Ishikawa (cell line): ENCODE measurements at regions not wholly inside any gene's neighbourhood (a gene's known extent, or its start where the extent isn't known, plus 50 kb on each side); places are given as distances from the start of the nearest gene placed in this dataset.

ENCODE experiments used
- CEBPB ChIP-seq: IDR thresholded peaks from 2 replicates; pipeline ENCODE4 v1.6.1; 2012
- CREB1 ChIP-seq: IDR thresholded peaks from 2 replicates; pipeline ENCODE4 v1.6.1; 2012; ENCODE audit warnings: low read depth
- EGR1 ChIP-seq: IDR thresholded peaks from 2 replicates; pipeline ENCODE4 v1.6.1; 2012
- EP300 ChIP-seq: IDR thresholded peaks from 2 replicates; pipeline ENCODE4 v1.6.1; 2012; ENCODE audit warnings: borderline replicate concordance
- FOXM1 ChIP-seq: IDR thresholded peaks from 2 replicates; pipeline ENCODE4 v1.6.1; 2012; ENCODE audit warnings: low read depth, borderline replicate concordance
- MAX ChIP-seq: IDR thresholded peaks from 2 replicates; pipeline ENCODE4 v1.6.1; 2012
- NFIC ChIP-seq: IDR thresholded peaks from 2 replicates; pipeline ENCODE4 v1.6.1; 2012
- RAD21 ChIP-seq: IDR thresholded peaks from 2 replicates; pipeline ENCODE4 v1.6.1; 2012; ENCODE audit warnings: low read depth
- TAF1 ChIP-seq: IDR thresholded peaks from 2 replicates; pipeline ENCODE4 v1.6.1; 2012; ENCODE audit warnings: low read depth, mild to moderate bottlenecking
- TCF12 ChIP-seq: IDR thresholded peaks from 2 replicates; pipeline ENCODE4 v1.6.1; 2012; ENCODE audit warnings: low read depth
- TEAD4 ChIP-seq: IDR thresholded peaks from 2 replicates; pipeline ENCODE4 v1.6.1; 2012
- YY1 ChIP-seq: IDR thresholded peaks from 2 replicates; pipeline ENCODE4 v1.6.1; 2012; ENCODE audit warnings: low read depth
- ZBTB7A ChIP-seq: IDR thresholded peaks from 2 replicates; pipeline ENCODE4 v1.6.1; 2012; ENCODE audit warnings: low read depth
- TF ChIP-seq, protein P1 (sequence below): IDR thresholded peaks from 2 replicates; pipeline ENCODE4 v1.6.1; 2012
- TF ChIP-seq, protein P2 (sequence below): IDR thresholded peaks from 2 replicates; pipeline ENCODE4 v1.6.1; 2012; ENCODE audit warnings: low read depth, mild to moderate bottlenecking

- TF ChIP-seq EGR1 (no peak), RAD21 (no peak), EP300 (no peak), NFIC (no peak)
Observed at GRCh38 chr12:116429826-116430360, 129.3 kb upstream of the MAP1LC3B2 start.

- no peak for TF ChIP-seq TAF1
- TF ChIP-seq YY1, result no peak
- no peak for TF ChIP-seq RAD21
- no peak for TF ChIP-seq EP300
- TF ChIP-seq, protein P1, sequence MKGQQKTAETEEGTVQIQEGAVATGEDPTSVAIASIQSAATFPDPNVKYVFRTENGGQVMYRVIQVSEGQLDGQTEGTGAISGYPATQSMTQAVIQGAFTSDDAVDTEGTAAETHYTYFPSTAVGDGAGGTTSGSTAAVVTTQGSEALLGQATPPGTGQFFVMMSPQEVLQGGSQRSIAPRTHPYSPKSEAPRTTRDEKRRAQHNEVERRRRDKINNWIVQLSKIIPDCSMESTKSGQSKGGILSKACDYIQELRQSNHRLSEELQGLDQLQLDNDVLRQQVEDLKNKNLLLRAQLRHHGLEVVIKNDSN, result no peak
- no peak for TF ChIP-seq NFIC
- no peak for TF ChIP-seq FOXM1
Observed at GRCh38 chr12:116430911-116431565, 128.1 kb upstream of the MAP1LC3B2 start.

- TF ChIP-seq ZBTB7A (no peak), EP300 (no peak), RAD21 (no peak)
Observed at GRCh38 chr12:116431677-116432300, 127.4 kb upstream of the MAP1LC3B2 start.

GRCh38 chr12:116432314-116432750, 126.8 kb upstream of the MAP1LC3B2 start:
- TF ChIP-seq TAF1, result no peak
- no peak for TF ChIP-seq CREB1
- no peak for TF ChIP-seq CEBPB
- no peak for TF ChIP-seq EP300

DNA sequence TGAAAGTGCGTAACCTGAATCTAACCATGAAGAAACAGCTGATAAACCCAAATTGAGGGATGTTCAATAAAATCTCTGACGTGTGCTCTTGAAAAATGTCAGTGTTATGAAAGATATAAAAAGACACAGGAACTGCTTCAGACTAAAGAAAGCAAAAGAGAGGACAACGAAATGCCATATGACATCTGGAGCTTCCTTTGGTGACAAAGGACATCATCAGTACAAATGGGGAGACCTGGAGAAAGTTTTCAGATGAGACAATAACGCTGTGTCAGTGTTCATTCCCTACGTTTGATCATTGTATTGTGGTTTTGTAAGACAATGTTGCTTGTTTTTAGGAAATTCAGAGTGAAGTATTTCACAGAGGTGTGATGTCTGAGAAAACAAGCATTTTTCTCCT, 125.9 kb upstream of the MAP1LC3B2 start:
- TF ChIP-seq FOXM1 (no peak), CEBPB (no peak), ZBTB7A (no peak)
- TF ChIP-seq, protein P1, result no peak

DNA sequence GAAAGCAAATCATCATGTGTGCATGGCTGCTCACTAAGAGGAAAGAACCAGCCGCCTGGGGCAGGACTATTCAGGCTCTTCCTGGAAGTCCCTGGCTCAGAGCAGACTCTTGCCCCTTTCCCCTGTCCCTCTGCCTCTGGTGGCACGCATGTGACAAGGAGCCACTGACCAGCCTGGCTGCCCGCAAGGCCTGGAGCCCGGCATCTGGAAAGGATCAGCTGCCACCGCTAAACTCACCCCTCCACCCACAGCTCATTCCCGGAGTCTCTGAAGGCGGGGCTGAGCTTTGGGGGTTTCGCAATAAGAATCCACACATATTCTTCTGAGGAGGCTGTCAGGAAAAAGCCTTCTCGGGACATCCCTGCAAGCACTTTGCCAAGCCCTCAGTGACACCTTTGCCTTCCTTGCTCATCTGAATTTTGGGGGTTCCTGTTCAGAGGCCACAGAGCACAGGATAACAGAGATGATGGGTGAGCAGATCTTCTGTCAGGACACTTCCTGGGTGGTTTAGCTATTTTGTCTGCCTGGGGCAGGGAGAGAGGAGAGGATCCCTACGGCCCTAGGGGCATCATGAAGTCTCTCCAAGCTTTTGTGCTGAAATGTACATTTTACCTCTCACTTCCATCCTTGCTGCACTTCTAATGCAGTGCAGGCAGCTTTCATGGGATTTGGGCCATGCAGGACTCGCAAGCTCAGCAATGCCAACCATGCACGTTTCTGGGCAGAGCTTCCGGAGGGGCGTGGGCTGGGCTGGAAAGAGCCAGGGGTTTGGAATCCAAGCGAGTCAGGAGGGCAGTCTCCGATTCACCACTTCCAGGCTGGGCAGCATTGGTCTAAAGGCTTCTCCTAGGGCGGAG, 124.8 kb upstream of the MAP1LC3B2 start:
- TF ChIP-seq TAF1, result peak; percentile 32; the same call in 1 of the 2 replicates
- peak; percentile 96 for TF ChIP-seq CEBPB
- no peak for TF ChIP-seq FOXM1
- TF ChIP-seq NFIC, result no peak
- TF ChIP-seq EGR1, result no peak
- TF ChIP-seq ZBTB7A, result 0 out of 2 replicates have a peak, but pooled peaks have one; percentile 29
- peak; percentile 10; the same call in 1 of the 2 replicates for TF ChIP-seq RAD21
- TF ChIP-seq MAX, result peak; percentile 30
- TF ChIP-seq, protein P1, result peak; percentile 48; the same call in 1 of the 2 replicates
- peak; percentile 31; the same call in 1 of the 2 replicates for TF ChIP-seq YY1
- no peak for TF ChIP-seq CREB1
- TF ChIP-seq, protein P2, sequence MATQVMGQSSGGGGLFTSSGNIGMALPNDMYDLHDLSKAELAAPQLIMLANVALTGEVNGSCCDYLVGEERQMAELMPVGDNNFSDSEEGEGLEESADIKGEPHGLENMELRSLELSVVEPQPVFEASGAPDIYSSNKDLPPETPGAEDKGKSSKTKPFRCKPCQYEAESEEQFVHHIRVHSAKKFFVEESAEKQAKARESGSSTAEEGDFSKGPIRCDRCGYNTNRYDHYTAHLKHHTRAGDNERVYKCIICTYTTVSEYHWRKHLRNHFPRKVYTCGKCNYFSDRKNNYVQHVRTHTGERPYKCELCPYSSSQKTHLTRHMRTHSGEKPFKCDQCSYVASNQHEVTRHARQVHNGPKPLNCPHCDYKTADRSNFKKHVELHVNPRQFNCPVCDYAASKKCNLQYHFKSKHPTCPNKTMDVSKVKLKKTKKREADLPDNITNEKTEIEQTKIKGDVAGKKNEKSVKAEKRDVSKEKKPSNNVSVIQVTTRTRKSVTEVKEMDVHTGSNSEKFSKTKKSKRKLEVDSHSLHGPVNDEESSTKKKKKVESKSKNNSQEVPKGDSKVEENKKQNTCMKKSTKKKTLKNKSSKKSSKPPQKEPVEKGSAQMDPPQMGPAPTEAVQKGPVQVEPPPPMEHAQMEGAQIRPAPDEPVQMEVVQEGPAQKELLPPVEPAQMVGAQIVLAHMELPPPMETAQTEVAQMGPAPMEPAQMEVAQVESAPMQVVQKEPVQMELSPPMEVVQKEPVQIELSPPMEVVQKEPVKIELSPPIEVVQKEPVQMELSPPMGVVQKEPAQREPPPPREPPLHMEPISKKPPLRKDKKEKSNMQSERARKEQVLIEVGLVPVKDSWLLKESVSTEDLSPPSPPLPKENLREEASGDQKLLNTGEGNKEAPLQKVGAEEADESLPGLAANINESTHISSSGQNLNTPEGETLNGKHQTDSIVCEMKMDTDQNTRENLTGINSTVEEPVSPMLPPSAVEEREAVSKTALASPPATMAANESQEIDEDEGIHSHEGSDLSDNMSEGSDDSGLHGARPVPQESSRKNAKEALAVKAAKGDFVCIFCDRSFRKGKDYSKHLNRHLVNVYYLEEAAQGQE, result no peak
- no peak for TF ChIP-seq EP300
- peak; percentile 31 for TF ChIP-seq TEAD4
- peak; percentile 62 for TF ChIP-seq TCF12

DNA sequence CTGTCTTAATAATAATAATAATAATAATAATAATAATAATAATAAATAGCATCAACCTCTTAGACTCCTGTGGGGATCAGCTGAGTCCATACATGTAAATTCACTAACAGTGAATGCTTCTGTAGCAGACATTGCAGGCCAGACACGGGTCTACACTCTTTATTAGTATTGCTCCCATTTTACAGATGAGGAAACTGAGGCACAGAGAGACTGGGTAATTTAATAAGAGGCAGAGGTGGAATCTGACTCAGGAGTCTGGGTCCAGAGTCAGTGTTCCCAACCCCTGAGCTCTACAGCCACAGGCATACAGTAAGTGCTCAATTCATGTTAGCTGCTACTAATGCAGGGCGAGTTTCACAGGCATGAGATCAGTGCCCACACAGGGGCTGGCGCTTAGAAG, 123.2 kb upstream of the MAP1LC3B2 start:
- TF ChIP-seq ZBTB7A (no peak), YY1 (no peak), EP300 (no peak)
